Activated T-helper 17 cell treated with anti-CD3 and anti-CD28 coated beads, Interleukin-2, amount 50 U/mL, for 72 hours (primary cell): ENCODE measurements at regions not wholly inside any gene's neighbourhood (a gene's known extent, or its start where the extent isn't known, plus 50 kb on each side); places are given as distances from the start of the nearest gene placed in this dataset.

ENCODE experiments used
- ATAC-seq: fragments of 150-1000 bp; cut with Tn5 transposase; replicated peaks from 2 replicates; pipeline ENCODE4 v1.10.0; 2021; ENCODE audit warnings: mild to moderate bottlenecking, moderate library complexity
- H3K27ac Mint-ChIP-seq: one replicate; pipeline ENCODE4 v1.8.0; 2022; ENCODE audit warnings: mixed read lengths
- H3K27me3 Mint-ChIP-seq: one replicate; pipeline ENCODE4 v1.8.0; 2022; ENCODE audit warnings: mixed read lengths
- H3K36me3 Mint-ChIP-seq: one replicate; pipeline ENCODE4 v1.8.0; 2022; ENCODE audit warnings: low read depth, mild to moderate bottlenecking, mixed read lengths
- H3K4me1 Mint-ChIP-seq: one replicate; pipeline ENCODE4 v1.8.0; 2022; ENCODE audit warnings: mixed read lengths
- H3K4me3 Mint-ChIP-seq: one replicate; pipeline ENCODE4 v1.8.0; 2022; ENCODE audit warnings: mild to moderate bottlenecking, mixed read lengths
- H3K9me3 Mint-ChIP-seq: one replicate; pipeline ENCODE4 v1.8.0; 2022; ENCODE audit warnings: mixed read lengths

DNA sequence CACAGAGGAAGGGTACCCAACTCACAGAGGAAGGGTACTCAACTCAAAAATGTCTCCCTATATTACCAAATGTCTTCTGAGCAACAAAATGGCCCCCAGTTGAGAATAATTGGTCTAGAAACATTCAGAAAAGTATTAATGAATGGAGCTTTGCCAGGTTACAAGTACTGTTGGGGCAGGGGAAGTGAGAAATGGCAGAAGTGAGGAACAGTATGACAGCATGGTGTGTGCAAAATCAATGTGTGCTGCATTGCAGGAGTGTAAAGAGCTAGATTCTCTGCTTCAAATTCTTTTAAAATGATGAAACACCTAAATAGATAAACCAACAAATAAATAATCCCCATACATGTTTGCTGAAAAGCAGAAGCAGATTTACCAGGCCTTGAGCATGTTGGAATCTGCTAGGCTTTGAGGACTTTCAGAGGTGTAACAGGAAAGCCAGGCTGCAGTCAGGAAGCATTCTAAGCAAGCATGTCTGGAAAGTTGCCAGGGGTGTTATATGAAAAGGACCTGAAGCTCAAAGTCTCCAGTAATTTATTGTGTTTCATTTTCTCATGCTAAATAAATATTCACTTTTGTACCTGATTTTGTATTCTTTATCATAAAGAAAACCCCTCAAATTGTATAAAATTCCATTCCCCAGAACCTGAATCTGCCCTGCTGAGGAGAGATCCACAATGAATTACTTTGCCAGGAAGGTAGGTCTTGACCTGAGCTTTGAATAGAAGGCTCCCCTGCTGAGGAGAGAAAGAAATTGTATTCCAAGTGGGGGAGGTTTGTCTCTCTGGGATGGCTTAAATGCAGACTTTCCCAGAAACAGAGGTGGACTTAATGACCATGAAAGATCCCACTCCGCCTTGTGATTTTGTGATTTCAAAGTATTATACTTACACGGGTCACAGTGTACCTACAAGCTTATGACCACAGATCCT, 265.0 kb upstream of the MARCKS start:
- Mint-ChIP-seq H3K27ac (no peak overlapping the region), H3K27me3 (peaks cover 5% of the 10 kb centered on the region), H3K36me3 (no peaks in the 10 kb centered on the region), H3K4me1 (no peaks in the 10 kb centered on the region), H3K9me3 (no peaks in the 10 kb centered on the region), H3K4me3 (no peak overlapping the region)
- no peak for ATAC-seq

DNA sequence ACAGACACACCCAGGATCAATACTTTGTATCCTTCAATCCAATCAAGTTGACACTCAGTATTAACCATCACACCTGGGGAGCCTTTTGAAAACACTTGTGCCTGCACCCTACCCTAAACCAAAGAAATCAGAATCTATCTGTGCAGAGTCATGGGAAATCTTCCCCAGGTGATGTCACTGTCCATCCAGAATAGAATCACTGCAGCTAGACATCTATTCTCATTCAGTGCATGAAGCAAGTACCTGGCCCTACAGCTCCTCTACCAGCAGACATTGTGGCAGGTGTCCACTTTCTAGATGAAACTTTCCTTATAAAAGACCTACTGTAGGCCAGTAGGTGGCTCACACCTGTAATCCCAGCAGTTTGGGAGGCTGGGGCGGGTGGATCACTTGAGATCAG, 262.4 kb upstream of the MARCKS start:
- ATAC-seq = no peak
- Mint-ChIP-seq H3K36me3 (no peaks in the 10 kb centered on the region), H3K4me3 (no peak overlapping the region), H3K9me3 (no peaks in the 10 kb centered on the region), H3K27ac (no peak overlapping the region), H3K4me1 (no peaks in the 10 kb centered on the region), H3K27me3 (no peaks in the 10 kb centered on the region)

DNA sequence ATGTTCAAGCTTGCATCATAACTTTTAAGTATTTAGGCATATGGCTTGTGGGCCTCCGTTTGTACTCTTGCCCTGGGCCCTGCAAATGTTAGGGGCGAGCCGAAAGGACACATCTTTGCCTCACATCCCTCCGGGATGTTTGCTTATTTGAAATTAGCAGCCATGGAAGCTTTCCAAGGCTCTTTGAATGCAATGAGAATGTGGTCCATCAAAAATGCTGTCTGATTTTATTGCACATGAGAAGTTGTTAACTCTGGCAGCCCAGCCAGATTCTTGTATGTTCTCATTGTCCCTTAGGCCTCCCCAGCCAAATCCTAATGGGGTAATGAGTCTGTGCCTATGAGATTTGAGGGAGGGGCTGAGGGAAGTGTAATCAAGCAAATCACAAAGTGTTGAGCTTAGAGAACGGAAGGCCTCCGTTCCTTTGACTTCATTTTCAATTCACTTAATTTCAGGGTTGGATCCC, 261.2 kb upstream of the MARCKS start:
- Mint-ChIP-seq H3K36me3 (no peaks in the 10 kb centered on the region), H3K27ac (no peak overlapping the region), H3K4me3 (no peak overlapping the region), H3K4me1 (no peaks in the 10 kb centered on the region), H3K9me3 (no peaks in the 10 kb centered on the region), H3K27me3 (no peaks in the 10 kb centered on the region)
- ATAC-seq = no peak

DNA sequence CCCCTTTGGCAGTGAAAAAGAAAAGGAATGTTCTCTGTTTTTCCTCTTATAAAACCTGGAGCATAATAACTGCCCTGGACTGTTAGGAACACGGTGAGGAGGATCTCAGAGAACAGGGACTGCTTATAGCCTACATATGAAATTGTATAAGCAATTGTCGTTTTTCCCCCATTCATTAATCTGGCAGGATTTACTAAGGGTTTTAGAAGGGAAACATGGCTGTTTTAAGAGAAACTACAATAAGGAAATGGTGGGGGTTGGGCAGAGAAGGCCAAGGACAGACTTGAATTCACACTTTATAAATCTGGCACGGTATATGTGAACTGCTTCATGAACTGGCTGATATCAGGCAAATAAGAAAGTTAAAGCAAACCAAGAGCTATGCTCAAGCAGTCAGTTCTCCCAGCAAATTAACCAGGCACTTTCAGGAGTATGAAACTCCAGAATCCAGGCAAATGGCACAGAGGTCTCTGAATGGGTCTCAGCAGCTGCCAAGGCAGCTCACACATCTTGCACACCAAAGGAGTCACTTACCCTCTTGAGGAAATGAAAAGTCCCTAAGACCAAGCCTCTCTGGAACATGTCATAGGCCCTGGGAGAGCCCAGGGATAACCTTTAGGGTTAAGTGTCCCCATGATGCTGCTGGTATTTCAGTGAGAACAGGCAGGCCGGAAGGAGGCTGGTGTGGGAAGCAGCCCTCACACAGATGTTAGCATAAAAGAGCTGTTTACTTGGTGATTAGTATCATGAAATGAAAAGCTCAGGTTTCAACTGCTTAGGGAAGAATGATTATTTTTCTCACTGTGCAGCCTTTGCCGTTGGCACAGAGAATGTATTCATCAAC, 260.5 kb upstream of the MARCKS start:
- H3K4me3 Mint-ChIP-seq = no peak overlapping the region
- H3K36me3 Mint-ChIP-seq = no peaks in the 10 kb centered on the region
- no peaks in the 10 kb centered on the region for H3K27me3 Mint-ChIP-seq
- H3K4me1 Mint-ChIP-seq = no peaks in the 10 kb centered on the region
- no peak overlapping the region for H3K27ac Mint-ChIP-seq
- no peak for ATAC-seq
- H3K9me3 Mint-ChIP-seq = no peaks in the 10 kb centered on the region

DNA sequence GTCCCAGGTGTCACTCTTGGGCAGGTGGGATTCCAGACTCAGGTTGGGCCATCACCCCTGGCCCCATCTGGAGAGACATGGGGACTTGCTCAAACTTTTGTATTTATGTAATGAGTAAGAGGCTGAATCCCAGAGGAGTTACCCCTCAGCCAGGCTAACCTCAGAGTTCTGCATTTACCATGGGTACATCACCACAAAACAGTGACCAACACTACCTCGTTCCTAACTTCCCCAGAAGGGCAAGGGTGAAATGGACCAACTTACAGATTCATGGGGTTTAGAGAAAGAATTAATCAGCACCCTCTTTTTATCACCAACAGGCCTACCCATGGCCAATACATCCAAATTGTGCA, 259.9 kb upstream of the MARCKS start:
- no peaks in the 10 kb centered on the region for H3K27me3 Mint-ChIP-seq
- H3K9me3 Mint-ChIP-seq = no peaks in the 10 kb centered on the region
- no peaks in the 10 kb centered on the region for H3K36me3 Mint-ChIP-seq
- no peak overlapping the region for H3K4me3 Mint-ChIP-seq
- no peak overlapping the region for H3K27ac Mint-ChIP-seq
- no peak for ATAC-seq
- no peaks in the 10 kb centered on the region for H3K4me1 Mint-ChIP-seq

DNA sequence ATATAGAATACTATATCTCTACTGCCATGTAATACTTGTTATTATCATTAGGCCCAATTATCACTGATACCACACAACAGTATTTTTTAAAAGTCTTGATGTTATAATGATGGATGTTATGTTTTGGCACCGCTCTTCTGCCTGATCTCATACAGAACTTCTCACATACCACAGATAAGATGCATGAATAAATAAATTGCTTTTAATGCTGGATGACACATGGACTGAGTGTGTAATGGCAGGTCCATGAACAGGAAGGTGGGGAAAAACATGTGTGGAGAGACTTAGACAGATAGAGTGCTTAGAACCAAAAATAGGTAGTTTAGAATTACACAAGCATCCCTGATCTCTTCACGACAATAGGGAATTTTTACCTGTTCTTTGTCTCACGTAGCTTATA, 258.4 kb upstream of the MARCKS start:
- ATAC-seq = no peak
- no peaks in the 10 kb centered on the region for H3K9me3 Mint-ChIP-seq
- no peak overlapping the region for H3K27ac Mint-ChIP-seq
- no peaks in the 10 kb centered on the region for H3K27me3 Mint-ChIP-seq
- H3K4me3 Mint-ChIP-seq = no peak overlapping the region
- H3K4me1 Mint-ChIP-seq = no peaks in the 10 kb centered on the region
- H3K36me3 Mint-ChIP-seq = no peaks in the 10 kb centered on the region

DNA sequence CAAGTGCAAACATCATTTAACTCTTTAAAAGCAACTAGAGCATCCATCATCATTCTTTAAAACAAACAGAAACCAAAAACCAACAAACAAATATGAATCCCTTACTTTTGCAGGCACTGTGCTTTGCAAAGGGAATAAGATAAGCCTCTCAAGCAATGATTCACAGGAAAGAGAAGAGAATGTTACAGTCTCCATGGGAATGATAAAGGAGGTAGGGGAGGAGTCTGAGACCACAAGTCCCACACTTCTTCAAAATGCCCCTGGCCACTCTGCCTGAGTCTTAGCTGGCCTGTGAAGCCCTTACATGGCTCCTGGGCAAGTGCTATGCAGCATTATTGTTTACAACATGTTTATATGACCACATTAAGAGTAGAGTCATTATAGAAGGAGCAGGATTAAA, 257.7 kb upstream of the MARCKS start:
- Mint-ChIP-seq H3K36me3 (no peaks in the 10 kb centered on the region), H3K27ac (no peak overlapping the region), H3K27me3 (no peaks in the 10 kb centered on the region), H3K9me3 (no peaks in the 10 kb centered on the region), H3K4me1 (no peaks in the 10 kb centered on the region), H3K4me3 (no peak overlapping the region)
- ATAC-seq = no peak

DNA sequence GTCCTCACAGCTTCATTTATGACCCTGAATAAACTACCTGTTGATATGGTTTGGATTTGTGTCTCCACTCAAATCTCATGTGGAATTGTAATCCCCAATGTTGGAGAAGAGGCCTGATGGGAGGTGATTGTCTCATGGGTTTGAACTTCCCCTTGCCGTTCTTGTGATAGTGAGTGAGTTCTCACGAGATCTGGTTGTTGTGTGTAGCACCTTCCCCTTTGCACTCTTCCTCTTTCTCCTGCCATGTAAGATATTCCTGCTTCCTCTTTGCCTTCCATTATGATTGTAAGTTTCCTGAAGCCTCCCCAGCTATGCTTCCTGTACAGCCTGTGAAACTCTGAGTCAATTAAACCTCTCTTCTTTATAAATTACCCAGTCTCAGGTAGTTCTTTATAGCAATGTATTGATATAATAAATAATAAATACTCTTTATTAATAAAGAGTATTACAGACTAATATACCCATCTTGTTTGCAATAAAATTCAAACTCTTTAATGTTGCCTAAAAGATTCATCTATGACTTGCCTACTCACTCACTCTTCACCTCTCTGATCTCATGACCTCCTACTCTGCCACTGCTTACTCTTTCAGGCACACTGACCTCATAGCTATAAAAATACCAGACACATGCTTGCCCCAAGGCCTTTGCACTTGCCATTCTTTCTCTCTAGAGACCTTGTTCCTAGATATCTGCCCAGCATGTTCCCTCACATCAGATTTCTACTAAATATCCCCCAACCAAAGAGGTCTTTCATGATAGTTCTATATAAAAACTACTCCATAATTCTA, 256.4 kb upstream of the MARCKS start:
- Mint-ChIP-seq H3K27me3 (no peaks in the 10 kb centered on the region), H3K27ac (no peak overlapping the region), H3K4me3 (no peak overlapping the region), H3K4me1 (no peaks in the 10 kb centered on the region), H3K36me3 (no peaks in the 10 kb centered on the region), H3K9me3 (no peaks in the 10 kb centered on the region)
- ATAC-seq = no peak

DNA sequence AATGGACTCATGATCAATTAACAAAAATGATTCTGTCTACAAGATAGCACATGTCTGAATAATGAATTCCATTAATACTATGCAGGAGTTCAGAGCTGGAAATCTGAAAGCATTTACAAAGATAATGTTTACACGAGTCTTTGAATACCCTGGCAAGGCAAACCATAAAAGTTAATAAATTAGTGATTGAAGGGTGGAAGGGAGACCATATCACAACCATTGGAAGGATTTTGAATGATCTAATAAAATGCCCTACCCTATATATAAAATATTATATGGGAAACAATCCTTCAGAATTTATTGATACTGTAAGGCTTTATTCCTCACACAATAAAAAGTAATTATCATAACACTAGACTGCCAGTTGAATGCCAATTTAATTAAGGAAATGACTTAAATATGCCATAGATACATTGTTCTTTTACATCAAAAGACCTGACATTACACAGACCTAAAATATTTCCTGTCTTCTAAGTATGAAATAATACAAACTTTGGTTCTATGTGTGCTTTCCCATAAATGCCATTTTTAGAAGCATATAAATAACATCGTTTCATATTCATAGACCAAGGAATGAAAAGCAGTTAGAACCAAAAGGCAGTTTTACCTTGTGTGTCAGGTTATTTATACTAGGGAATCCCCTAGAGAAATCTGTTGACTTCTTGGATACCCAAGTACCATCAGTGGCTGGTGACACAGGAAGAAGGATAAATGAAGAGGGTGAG, 249.2 kb upstream of the MARCKS start:
- Mint-ChIP-seq H3K9me3 (peaks cover 5% of the 10 kb centered on the region), H3K27ac (no peak overlapping the region), H3K36me3 (no peaks in the 10 kb centered on the region), H3K4me3 (no peak overlapping the region), H3K27me3 (peaks cover 11% of the 10 kb centered on the region), H3K4me1 (no peaks in the 10 kb centered on the region)
- no peak for ATAC-seq

DNA sequence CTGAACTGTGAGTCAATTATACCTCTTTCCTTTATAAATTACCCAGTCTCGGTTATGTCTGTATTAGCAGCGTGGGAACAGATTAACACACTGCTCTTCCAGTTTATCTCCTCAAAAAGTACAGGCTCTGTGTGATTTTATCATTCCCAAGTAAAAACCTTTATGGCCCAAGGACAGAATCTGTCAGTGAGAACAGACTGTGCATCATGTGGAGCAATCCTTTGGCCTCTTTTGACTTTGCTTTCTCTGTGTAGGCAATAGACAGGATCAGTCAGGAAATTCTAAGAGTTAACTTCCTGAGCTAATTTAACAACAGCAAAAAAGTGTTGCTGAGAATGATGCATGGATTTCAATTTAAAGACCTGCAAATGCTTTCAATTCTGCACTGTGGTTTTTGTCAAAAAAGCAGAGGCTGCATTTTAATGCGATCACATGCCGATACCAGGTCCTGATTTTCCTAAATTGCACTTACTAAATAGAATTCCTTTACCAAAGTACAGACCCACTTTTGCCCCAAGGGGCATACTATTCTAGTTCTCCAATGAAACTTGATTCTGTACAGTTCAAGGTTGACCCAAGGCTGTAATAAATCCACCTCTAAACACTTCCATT, 246.7 kb upstream of the MARCKS start:
- Mint-ChIP-seq H3K27ac (no peak overlapping the region), H3K4me3 (no peak overlapping the region), H3K4me1 (no peaks in the 10 kb centered on the region), H3K36me3 (no peaks in the 10 kb centered on the region), H3K9me3 (peaks cover 5% of the 10 kb centered on the region), H3K27me3 (peaks cover 11% of the 10 kb centered on the region)
- ATAC-seq = no peak

DNA sequence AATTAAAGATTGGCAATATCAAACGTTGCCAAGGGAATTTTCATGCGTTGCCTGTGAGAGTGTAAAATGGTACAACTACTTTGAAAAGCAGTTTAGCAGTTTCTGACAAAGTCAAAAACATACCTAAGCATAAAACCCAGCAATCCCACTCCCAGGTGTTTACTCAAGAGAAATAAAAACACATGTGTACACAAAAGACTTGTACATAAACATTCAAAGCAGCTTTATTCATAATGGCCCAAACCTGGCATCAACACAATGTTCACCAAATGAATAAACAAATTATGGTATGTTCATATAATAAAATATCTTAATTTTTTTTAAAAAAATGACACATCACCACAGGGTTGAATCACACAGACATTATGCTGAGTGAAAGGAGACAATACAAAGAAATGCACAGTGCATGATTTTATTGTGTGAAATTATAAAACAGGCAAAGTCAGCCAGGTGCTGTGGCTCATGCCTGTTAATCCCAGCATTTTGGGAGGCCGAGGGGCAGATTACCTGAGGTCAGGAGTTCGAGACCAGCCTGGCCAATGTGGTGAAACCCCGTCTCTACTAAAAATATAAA, 240.4 kb upstream of the MARCKS start:
- no peaks in the 10 kb centered on the region for H3K4me1 Mint-ChIP-seq
- H3K36me3 Mint-ChIP-seq = no peaks in the 10 kb centered on the region
- no peak for ATAC-seq
- H3K27ac Mint-ChIP-seq = no peak overlapping the region
- no peak overlapping the region for H3K4me3 Mint-ChIP-seq
- H3K9me3 Mint-ChIP-seq = no peaks in the 10 kb centered on the region
- H3K27me3 Mint-ChIP-seq = peaks cover 14% of the 10 kb centered on the region

DNA sequence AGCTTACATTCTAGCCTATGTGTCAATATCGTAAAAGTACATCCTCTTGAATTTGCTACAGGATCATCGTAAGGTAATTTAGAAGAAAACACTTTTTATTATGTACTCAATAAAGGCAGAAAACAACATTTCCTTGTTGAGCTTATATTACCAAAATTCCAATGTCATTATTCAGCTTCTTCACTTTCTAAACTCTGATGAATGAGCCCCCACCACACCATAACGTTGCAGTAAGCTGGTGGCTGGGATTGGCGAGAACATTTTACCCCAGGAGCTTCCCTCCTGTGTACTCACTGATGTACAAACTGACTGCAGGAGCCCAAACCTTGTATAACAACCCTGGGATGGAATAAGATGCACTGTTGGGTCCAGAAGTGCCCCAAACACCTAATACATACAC, 238.1 kb upstream of the MARCKS start:
- no peak overlapping the region for H3K4me3 Mint-ChIP-seq
- no peak overlapping the region for H3K27ac Mint-ChIP-seq
- H3K9me3 Mint-ChIP-seq = no peaks in the 10 kb centered on the region
- no peaks in the 10 kb centered on the region for H3K36me3 Mint-ChIP-seq
- ATAC-seq = no peak
- H3K4me1 Mint-ChIP-seq = no peaks in the 10 kb centered on the region
- H3K27me3 Mint-ChIP-seq = peaks cover 11% of the 10 kb centered on the region

DNA sequence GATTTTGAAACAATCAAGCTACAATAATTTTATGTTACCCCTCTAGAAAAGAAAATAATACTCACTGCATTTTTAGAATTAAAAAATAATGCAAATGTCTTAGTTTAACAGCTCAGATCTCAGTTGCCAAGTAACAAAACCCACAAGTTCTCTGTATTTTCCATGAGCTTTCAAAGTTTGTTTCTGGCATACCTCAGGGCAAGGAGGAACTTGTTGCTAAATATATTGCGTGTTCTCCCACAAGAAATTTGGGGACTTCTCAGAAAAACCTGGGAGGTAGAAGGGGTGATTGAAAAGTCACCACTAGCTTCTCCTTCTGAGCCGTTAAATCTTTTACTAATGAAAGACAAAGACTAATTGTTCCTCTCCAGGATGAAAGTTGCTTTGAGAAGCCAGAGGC, 236.8 kb upstream of the MARCKS start:
- Mint-ChIP-seq H3K4me3 (no peak overlapping the region), H3K27me3 (peaks cover 11% of the 10 kb centered on the region), H3K36me3 (no peaks in the 10 kb centered on the region), H3K27ac (no peak overlapping the region), H3K9me3 (no peaks in the 10 kb centered on the region), H3K4me1 (no peaks in the 10 kb centered on the region)
- ATAC-seq = no peak
